ENCODE measurements at regions not wholly inside any gene's neighbourhood (a gene's known extent, or its start where the extent isn't known, plus 50 kb on each side); places are given as distances from the start of the nearest gene placed in this dataset.

GRCh38 chr7:52197221-52197620 is 838.2 kb upstream of the POM121L12 start:
- TF ChIP-seq CTCF (IDR thresholded peaks at IDR 0.05) (no peak), POLR2A (IDR thresholded peaks at IDR 0.05) (no peak)

All from testis (tissue), 2 donors.